ENCODE measurements at regions not wholly inside any gene's neighbourhood (a gene's known extent, or its start where the extent isn't known, plus 50 kb on each side); places are given as distances from the start of the nearest gene placed in this dataset.

DNA sequence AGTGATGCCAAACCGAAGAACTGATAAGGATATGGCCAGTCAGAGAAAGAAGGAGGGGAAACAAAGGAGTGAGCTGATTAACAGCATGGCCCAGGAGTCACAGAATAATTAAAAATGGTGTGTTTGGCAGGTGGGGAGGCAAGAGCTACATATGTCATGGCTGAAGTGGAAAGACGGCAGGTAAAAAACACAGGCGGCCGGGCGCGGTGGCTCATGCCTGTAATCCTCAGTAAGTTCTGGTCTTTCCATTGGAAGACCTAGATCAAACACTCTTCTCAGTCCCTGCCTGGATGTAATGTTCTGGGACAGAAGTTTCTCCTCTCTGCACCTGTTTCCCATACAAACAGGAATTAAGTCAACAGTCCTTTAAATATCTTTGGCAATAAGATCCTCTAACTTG lies 503.9 kb downstream of the STIM2 start:
- TF ChIP-seq EZH2phosphoT487 (IDR thresholded peaks at IDR 0.05; ENCODE audit: unreplicated experiment) (no peak), POLR2AphosphoS5 (IDR thresholded peaks at IDR 0.05; ENCODE audit: low read depth) (no peak), EZH2 (IDR thresholded peaks at IDR 0.05; ENCODE audit: low read depth, unreplicated experiment) (no peak), JUNB (IDR thresholded peaks at IDR 0.05; ENCODE audit: unreplicated experiment) (no peak), CREB1 (CRISPR knock-in tag; IDR thresholded peaks at IDR 0.05; ENCODE audit: low read depth) (no peak), ZNF331 (CRISPR knock-in tag; IDR thresholded peaks at IDR 0.05; ENCODE audit: low read depth) (no peak), STAT1 (IDR thresholded peaks at IDR 0.05; ENCODE audit: unreplicated experiment) (no peak)
- TF ChIP-seq, protein P1, sequence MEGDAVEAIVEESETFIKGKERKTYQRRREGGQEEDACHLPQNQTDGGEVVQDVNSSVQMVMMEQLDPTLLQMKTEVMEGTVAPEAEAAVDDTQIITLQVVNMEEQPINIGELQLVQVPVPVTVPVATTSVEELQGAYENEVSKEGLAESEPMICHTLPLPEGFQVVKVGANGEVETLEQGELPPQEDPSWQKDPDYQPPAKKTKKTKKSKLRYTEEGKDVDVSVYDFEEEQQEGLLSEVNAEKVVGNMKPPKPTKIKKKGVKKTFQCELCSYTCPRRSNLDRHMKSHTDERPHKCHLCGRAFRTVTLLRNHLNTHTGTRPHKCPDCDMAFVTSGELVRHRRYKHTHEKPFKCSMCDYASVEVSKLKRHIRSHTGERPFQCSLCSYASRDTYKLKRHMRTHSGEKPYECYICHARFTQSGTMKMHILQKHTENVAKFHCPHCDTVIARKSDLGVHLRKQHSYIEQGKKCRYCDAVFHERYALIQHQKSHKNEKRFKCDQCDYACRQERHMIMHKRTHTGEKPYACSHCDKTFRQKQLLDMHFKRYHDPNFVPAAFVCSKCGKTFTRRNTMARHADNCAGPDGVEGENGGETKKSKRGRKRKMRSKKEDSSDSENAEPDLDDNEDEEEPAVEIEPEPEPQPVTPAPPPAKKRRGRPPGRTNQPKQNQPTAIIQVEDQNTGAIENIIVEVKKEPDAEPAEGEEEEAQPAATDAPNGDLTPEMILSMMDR (conservative IDR thresholded peaks at IDR 0.05; ENCODE audit: low read depth in 2 of 2) = no peak
- TF ChIP-seq, protein P2, sequence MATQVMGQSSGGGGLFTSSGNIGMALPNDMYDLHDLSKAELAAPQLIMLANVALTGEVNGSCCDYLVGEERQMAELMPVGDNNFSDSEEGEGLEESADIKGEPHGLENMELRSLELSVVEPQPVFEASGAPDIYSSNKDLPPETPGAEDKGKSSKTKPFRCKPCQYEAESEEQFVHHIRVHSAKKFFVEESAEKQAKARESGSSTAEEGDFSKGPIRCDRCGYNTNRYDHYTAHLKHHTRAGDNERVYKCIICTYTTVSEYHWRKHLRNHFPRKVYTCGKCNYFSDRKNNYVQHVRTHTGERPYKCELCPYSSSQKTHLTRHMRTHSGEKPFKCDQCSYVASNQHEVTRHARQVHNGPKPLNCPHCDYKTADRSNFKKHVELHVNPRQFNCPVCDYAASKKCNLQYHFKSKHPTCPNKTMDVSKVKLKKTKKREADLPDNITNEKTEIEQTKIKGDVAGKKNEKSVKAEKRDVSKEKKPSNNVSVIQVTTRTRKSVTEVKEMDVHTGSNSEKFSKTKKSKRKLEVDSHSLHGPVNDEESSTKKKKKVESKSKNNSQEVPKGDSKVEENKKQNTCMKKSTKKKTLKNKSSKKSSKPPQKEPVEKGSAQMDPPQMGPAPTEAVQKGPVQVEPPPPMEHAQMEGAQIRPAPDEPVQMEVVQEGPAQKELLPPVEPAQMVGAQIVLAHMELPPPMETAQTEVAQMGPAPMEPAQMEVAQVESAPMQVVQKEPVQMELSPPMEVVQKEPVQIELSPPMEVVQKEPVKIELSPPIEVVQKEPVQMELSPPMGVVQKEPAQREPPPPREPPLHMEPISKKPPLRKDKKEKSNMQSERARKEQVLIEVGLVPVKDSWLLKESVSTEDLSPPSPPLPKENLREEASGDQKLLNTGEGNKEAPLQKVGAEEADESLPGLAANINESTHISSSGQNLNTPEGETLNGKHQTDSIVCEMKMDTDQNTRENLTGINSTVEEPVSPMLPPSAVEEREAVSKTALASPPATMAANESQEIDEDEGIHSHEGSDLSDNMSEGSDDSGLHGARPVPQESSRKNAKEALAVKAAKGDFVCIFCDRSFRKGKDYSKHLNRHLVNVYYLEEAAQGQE (IDR thresholded peaks at IDR 0.05; ENCODE audit: unreplicated experiment) = no peak
